ENCODE measurements at regions not wholly inside any gene's neighbourhood (a gene's known extent, or its start where the extent isn't known, plus 50 kb on each side); places are given as distances from the start of the nearest gene placed in this dataset.

DNA sequence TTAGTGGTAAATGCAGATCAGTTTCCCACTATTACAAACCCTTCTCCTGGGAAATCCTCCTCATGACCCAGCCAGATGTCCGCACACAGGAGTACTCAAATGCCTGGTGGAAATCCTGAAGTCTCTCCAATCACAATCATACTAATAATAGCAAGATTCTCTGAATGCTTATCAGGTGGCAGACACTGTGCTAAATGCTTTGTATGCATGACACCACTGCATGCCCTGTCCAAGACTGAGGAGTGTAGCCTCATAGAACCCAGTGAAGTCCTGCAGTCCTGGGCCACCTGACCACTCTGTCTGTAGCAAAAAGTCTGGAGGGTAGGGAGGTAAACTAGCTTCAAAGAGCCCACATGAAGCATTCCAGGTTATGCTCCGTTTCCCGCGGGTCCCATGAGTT, 434.8 kb upstream of the CHST9 start:
- H3K27ac Mint-ChIP-seq = no peak overlapping the region
- TF ChIP-seq, protein P1, sequence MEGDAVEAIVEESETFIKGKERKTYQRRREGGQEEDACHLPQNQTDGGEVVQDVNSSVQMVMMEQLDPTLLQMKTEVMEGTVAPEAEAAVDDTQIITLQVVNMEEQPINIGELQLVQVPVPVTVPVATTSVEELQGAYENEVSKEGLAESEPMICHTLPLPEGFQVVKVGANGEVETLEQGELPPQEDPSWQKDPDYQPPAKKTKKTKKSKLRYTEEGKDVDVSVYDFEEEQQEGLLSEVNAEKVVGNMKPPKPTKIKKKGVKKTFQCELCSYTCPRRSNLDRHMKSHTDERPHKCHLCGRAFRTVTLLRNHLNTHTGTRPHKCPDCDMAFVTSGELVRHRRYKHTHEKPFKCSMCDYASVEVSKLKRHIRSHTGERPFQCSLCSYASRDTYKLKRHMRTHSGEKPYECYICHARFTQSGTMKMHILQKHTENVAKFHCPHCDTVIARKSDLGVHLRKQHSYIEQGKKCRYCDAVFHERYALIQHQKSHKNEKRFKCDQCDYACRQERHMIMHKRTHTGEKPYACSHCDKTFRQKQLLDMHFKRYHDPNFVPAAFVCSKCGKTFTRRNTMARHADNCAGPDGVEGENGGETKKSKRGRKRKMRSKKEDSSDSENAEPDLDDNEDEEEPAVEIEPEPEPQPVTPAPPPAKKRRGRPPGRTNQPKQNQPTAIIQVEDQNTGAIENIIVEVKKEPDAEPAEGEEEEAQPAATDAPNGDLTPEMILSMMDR (IDR thresholded peaks at IDR 0.05; ENCODE audit: unreplicated experiment) = no peak
- H3K36me3 Mint-ChIP-seq = no peaks in the 10 kb centered on the region
- no peak overlapping the region for H3K4me3 Mint-ChIP-seq
- DNase-seq (ENCODE audit: low spot score in 2 of 2, unreplicated experiment in 2 of 2) = no peak
- H3K27me3 Mint-ChIP-seq (ENCODE audit: low read depth) = no peaks in the 10 kb centered on the region
- H3K9me3 Mint-ChIP-seq = no peaks in the 10 kb centered on the region
- no peaks in the 10 kb centered on the region for H3K4me1 Mint-ChIP-seq

DNA sequence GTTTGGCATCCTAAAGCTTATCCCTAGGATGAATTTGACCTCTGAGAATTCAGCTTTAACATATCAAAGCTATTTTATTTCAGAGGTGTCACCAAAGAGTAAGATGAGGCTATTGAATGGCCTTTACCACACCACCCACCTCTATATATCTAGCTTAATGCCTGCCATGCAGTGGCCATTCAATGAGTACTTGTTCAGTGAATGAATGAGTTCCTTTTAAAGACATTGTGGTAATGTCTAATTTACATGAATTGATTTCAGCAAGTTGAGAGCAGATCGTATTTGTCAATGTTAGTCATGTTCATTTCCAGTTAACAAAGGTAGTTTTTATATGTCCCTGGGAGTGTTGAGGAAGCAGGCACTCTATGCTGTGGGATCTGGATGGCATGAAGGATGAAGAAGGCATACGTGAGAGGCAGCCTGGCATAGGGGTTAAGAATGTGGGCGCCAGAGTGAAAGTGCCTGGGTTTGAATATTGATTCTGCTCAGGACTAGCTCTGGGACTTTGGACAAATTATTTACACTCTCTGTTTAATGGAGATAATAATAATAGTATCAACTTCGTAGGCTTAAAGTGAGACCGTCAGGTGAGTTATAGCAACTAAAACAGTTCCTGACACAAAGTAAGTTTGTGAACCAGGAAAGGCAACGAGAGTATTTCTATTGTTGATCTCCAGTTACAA, 434.1 kb upstream of the CHST9 start:
- Mint-ChIP-seq H3K4me1 (no peaks in the 10 kb centered on the region), H3K9me3 (no peaks in the 10 kb centered on the region), H3K27me3 (ENCODE audit: low read depth) (no peaks in the 10 kb centered on the region), H3K4me3 (no peak overlapping the region), H3K27ac (no peak overlapping the region), H3K36me3 (no peaks in the 10 kb centered on the region)
- DNase-seq (ENCODE audit: low spot score in 2 of 2, unreplicated experiment in 2 of 2) = no peak
- TF ChIP-seq, protein P1 (IDR thresholded peaks at IDR 0.05; ENCODE audit: unreplicated experiment) = no peak

DNA sequence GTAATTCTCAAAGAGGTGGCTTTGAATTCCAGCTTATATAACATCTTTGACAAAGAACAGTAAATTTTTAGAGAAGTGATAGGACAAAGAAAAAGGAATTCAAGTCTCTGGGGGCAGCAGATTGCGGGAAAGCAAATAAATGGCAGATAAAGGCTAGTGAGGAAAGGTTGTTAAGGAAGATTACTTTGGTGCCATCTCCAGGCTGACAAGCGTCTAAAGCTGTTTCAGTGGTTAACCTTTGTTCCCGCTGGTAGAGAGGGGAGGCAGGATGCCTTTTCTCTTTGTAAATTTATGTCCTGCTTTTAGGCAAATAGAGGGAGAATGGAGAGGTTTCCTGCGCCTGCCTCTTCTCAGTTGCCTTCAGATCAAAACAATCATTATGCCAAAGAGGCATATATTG, 431.2 kb upstream of the CHST9 start:
- H3K4me3 Mint-ChIP-seq = no peak overlapping the region
- no peaks in the 10 kb centered on the region for H3K9me3 Mint-ChIP-seq
- H3K27ac Mint-ChIP-seq = no peak overlapping the region
- no peaks in the 10 kb centered on the region for H3K36me3 Mint-ChIP-seq
- DNase-seq (ENCODE audit: low spot score in 2 of 2, unreplicated experiment in 2 of 2) = no peak
- H3K27me3 Mint-ChIP-seq (ENCODE audit: low read depth) = no peaks in the 10 kb centered on the region
- TF ChIP-seq, protein P1 (IDR thresholded peaks at IDR 0.05; ENCODE audit: unreplicated experiment) = no peak
- H3K4me1 Mint-ChIP-seq = no peaks in the 10 kb centered on the region

DNA sequence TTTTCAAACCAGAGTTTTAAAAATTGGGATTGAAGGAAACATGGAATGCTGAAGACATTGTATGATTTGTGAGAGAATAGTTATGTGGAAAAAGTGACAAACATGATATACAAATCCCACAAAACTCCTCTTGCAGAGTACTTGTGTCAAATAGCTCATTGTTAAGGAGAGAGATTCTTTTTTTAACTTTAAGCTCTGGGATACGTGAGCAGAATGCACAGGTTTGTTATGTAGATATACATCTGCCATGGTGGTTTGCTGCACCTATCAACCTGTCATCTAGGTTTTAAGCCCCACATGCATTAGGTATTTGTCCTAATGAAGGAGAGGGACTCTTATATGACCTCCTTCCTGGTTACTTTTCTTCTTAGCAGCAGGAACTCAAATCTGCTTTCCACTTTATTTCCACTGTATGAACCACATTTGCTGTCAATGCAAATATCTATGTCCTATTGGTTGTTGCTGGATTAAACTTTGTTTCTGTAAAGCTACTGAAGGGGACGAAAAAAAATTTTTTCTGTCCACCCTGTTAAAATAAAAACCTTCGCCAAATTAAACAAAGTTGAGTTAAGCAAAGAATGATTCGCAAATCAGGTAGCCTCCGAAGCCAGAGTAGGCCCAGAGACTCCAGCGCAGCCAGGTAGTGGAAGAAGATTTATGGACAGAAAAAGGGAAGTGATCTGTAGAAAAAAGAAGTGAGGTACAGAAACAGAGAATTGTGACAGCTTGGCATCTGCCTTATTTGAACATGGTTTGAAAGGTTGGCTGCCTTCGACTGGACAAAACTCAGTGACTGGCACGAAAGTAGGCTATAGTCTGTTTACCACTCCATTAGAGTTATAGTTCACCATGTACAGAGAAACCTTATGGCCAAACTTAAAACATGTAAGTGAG, 430.1 kb upstream of the CHST9 start:
- no peaks in the 10 kb centered on the region for H3K36me3 Mint-ChIP-seq
- no peak overlapping the region for H3K4me3 Mint-ChIP-seq
- no peaks in the 10 kb centered on the region for H3K4me1 Mint-ChIP-seq
- no peaks in the 10 kb centered on the region for H3K9me3 Mint-ChIP-seq
- no peak for DNase-seq (ENCODE audit: low spot score in 2 of 2, unreplicated experiment in 2 of 2)
- TF ChIP-seq, protein P1 (IDR thresholded peaks at IDR 0.05; ENCODE audit: unreplicated experiment) = no peak
- no peak overlapping the region for H3K27ac Mint-ChIP-seq
- H3K27me3 Mint-ChIP-seq (ENCODE audit: low read depth) = no peaks in the 10 kb centered on the region

DNA sequence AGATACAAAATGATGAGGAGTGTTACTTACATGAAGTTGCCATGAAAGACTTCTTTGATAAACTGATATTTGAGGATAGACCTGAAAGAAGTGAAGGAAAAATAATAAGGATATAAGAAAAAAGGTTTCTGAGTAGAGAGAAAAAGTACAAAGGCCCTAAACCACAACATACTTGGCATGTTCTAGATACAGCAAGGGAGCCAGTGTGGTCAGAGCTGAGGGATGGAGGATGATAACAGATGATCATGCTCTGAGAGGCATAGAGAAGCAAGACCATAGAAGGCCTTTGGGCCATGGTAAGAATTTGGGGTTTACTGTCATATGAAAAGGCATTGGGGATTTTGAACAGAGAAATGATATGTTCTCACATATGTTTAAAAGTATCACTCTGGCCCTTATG, 424.1 kb upstream of the CHST9 start:
- H3K27me3 Mint-ChIP-seq (ENCODE audit: low read depth) = no peaks in the 10 kb centered on the region
- DNase-seq (ENCODE audit: low spot score in 2 of 2, unreplicated experiment in 2 of 2) = no peak
- H3K36me3 Mint-ChIP-seq = no peaks in the 10 kb centered on the region
- H3K4me3 Mint-ChIP-seq = no peak overlapping the region
- peaks cover 5% of the 10 kb centered on the region for H3K4me1 Mint-ChIP-seq
- no peak overlapping the region for H3K27ac Mint-ChIP-seq
- TF ChIP-seq, protein P1 (IDR thresholded peaks at IDR 0.05; ENCODE audit: unreplicated experiment) = no peak
- H3K9me3 Mint-ChIP-seq = peaks cover 3% of the 10 kb centered on the region

Measured in mesothelial cell of epicardium (in vitro differentiated cells).